ENCODE measurements at regions not wholly inside any gene's neighbourhood (a gene's known extent, or its start where the extent isn't known, plus 50 kb on each side); places are given as distances from the start of the nearest gene placed in this dataset.

- TF ChIP-seq ZNF148 (tag by site-specific recombination; IDR thresholded peaks at IDR 0.05; ENCODE audit: borderline replicate concordance): no peak
- TF ChIP-seq ZNF677 (tag by site-specific recombination; IDR thresholded peaks at IDR 0.05): peak; percentile 92
- TF ChIP-seq PRDM6 (tag by site-specific recombination; IDR thresholded peaks at IDR 0.05): 0 out of 2 replicates have a peak, but pooled peaks have one; percentile 47
- Histone ChIP-seq H3K27ac (ENCODE audit: extremely low read depth, low read depth, low read length) (no peak overlapping the region), H3K9me3 (ENCODE audit: control insufficient read depth, insufficient read depth, low read depth, low read length) (no peaks in the 10 kb centered on the region), H3K4me3 (ENCODE audit: low read depth, low read length) (no peak overlapping the region), H3K4me1 (ENCODE audit: control insufficient read depth, insufficient read depth, low read length) (0 out of 2 replicates have a peak, but pooled peaks cover 3% of the 10 kb centered on the region), H3K36me3 (ENCODE audit: control insufficient read depth in 2 of 2, insufficient read depth in 1 of 2, low read length in 2 of 2) (no peaks in the 10 kb centered on the region)
- ChIA-PET POLR2A (no interaction called here), CTCF (interaction anchor here (0.6 to 4.4 kb wide), 3 partner anchors 82 to 863 kb away, joined by 3 to 18 read pairs (median 6); no protein-coding TSS in a partner anchor)
Measured at GRCh38 chr7:116340201-116340847, 130.0 kb downstream of the TES start.

GRCh38 chr7:116340943-116341907, 130.9 kb downstream of the TES start:
- CTCF ChIA-PET: interaction anchor here (0.6 to 4.4 kb wide), 4 partner anchors 12 to 83 kb away, joined by 3 to 18 read pairs (median 4); no protein-coding TSS in a partner anchor
- Histone ChIP-seq H3K9me3 (ENCODE audit: control insufficient read depth, insufficient read depth, low read depth, low read length) (no peaks in the 10 kb centered on the region), H3K4me1 (ENCODE audit: control insufficient read depth, insufficient read depth, low read length) (0 out of 2 replicates have a peak, but pooled peaks cover 3% of the 10 kb centered on the region), H3K36me3 (ENCODE audit: control insufficient read depth in 2 of 2, insufficient read depth in 1 of 2, low read length in 2 of 2) (no peaks in the 10 kb centered on the region), H3K27ac (ENCODE audit: extremely low read depth, low read depth, low read length) (no peak overlapping the region), H3K4me3 (ENCODE audit: low read depth, low read length) (no peak overlapping the region)
- POLR2A ChIA-PET: no interaction called here
- TF ChIP-seq ZBTB8A (tag by site-specific recombination; IDR thresholded peaks at IDR 0.05): no peak
- TF ChIP-seq ZNF549 (tag by site-specific recombination; IDR thresholded peaks at IDR 0.05): peak; percentile 79

- POLR2A ChIA-PET: no interaction called here
- 0 out of 2 replicates have a peak, but pooled peaks cover 3% of the 10 kb centered on the region for H3K4me1 ChIP-seq (ENCODE audit: control insufficient read depth, insufficient read depth, low read length)
- H3K27ac ChIP-seq (ENCODE audit: extremely low read depth, low read depth, low read length): no peak overlapping the region
- CTCF ChIA-PET: interaction anchor here (0.6 to 4.4 kb wide), 3 partner anchors 13 to 185 kb away, joined by 3 to 18 read pairs (median 3); no protein-coding TSS in a partner anchor
- no peaks in the 10 kb centered on the region for H3K9me3 ChIP-seq (ENCODE audit: control insufficient read depth, insufficient read depth, low read depth, low read length)
- H3K36me3 ChIP-seq (ENCODE audit: control insufficient read depth in 2 of 2, insufficient read depth in 1 of 2, low read length in 2 of 2): no peaks in the 10 kb centered on the region
- no peak overlapping the region for H3K4me3 ChIP-seq (ENCODE audit: low read depth, low read length)
- TF ChIP-seq ZBTB10 (tag by site-specific recombination; IDR thresholded peaks at IDR 0.05): no peak
- TF ChIP-seq TRIM28 (IDR thresholded peaks at IDR 0.05; ENCODE audit: borderline replicate concordance, low read length): no peak
- no peak for TF ChIP-seq ZNF785 (tag by site-specific recombination; IDR thresholded peaks at IDR 0.05)
- no peak for TF ChIP-seq ZNF548 (tag by site-specific recombination; IDR thresholded peaks at IDR 0.05)
- no peak for TF ChIP-seq KLF7 (tag by site-specific recombination; IDR thresholded peaks at IDR 0.05; ENCODE audit: borderline replicate concordance)
- no peak for TF ChIP-seq OVOL3 (tag by site-specific recombination; IDR thresholded peaks at IDR 0.05)
- no peak for TF ChIP-seq ZNF624 (tag by site-specific recombination; IDR thresholded peaks at IDR 0.05)
- TF ChIP-seq ZSCAN4 (tag by site-specific recombination; IDR thresholded peaks at IDR 0.05): no peak
- TF ChIP-seq SALL2 (tag by site-specific recombination; IDR thresholded peaks at IDR 0.05; ENCODE audit: borderline replicate concordance): no peak
- no peak for TF ChIP-seq ZNF155 (tag by site-specific recombination; IDR thresholded peaks at IDR 0.05)
- TF ChIP-seq ZNF280D (tag by site-specific recombination; IDR thresholded peaks at IDR 0.05): no peak
- TF ChIP-seq GLI4 (tag by site-specific recombination; IDR thresholded peaks at IDR 0.05): no peak
Measured at GRCh38 chr7:116342125-116342524, 131.8 kb downstream of the TES start.
